GM12865 (cell line): ENCODE measurements at regions not wholly inside any gene's neighbourhood (a gene's known extent, or its start where the extent isn't known, plus 50 kb on each side); places are given as distances from the start of the nearest gene placed in this dataset.
"Not testable (repeated sequence)": the region's sequence is repeated elsewhere in the genome, so short reads cannot be mapped to it uniquely, and the experiment has no call there.

Experiments used
- DNase-seq: peaks from one replicate; pipeline ENCODE4 v3.0.0; 2010; ENCODE audit warnings: low read depth
- H3K4me3 ChIP-seq: 2 replicates; pipeline ENCODE4 v1.5.1; 2011; ENCODE audit warnings: mild to moderate bottlenecking, low read depth, low read length, control low read depth
- CTCF ChIP-seq: IDR thresholded peaks from 2 replicates; pipeline ENCODE4 v1.5.1; 2011; ENCODE audit warnings: low read length, control low read depth, low read depth, inconsistent platforms; ENCODE audit not compliant: insufficient read depth; ENCODE audit errors: missing control alignments

GRCh38 chrX:96176921-96177320 is 507.7 kb upstream of the DIAPH2 start:
- no peak overlapping the region for H3K4me3 ChIP-seq
- DNase-seq: no peak
- TF ChIP-seq CTCF: no peak

- DNase-seq: no peak
- no peak overlapping the region for H3K4me3 ChIP-seq
- no peak for TF ChIP-seq CTCF
Measured at GRCh38 chrX:96181605-96182004, 503.0 kb upstream of the DIAPH2 start.

- no peak overlapping the region for H3K4me3 ChIP-seq
- TF ChIP-seq CTCF: peak; percentile 33
- peak; percentile 8 for DNase-seq
Measured at GRCh38 chrX:96182366-96182765, 502.3 kb upstream of the DIAPH2 start.

GRCh38 chrX:96183391-96183790 is 501.3 kb upstream of the DIAPH2 start:
- no peak overlapping the region for H3K4me3 ChIP-seq
- no peak for DNase-seq
- no peak for TF ChIP-seq CTCF

GRCh38 chrX:96183843-96184242 is 500.8 kb upstream of the DIAPH2 start:
- no peak overlapping the region for H3K4me3 ChIP-seq
- no peak for TF ChIP-seq CTCF
- no peak for DNase-seq

GRCh38 chrX:96204928-96205327 is 479.7 kb upstream of the DIAPH2 start:
- no peak overlapping the region for H3K4me3 ChIP-seq
- DNase-seq: no peak
- no peak for TF ChIP-seq CTCF

- H3K4me3 ChIP-seq: no peak overlapping the region
- DNase-seq: no peak
- no peak for TF ChIP-seq CTCF
Measured at GRCh38 chrX:96211953-96212352, 472.7 kb upstream of the DIAPH2 start.

GRCh38 chrX:96214681-96215080 is 470.0 kb upstream of the DIAPH2 start:
- not testable (repeated sequence) for DNase-seq

More at GRCh38 chrX:96214681-96215080, 470.0 kb upstream of the DIAPH2 start:
- H3K4me3 ChIP-seq: not testable (repeated sequence)
